CD4-positive, alpha-beta T cell (primary cell): ENCODE measurements at regions not wholly inside any gene's neighbourhood (a gene's known extent, or its start where the extent isn't known, plus 50 kb on each side); places are given as distances from the start of the nearest gene placed in this dataset.

Experiments used
- ATAC-seq: fragments of 200-7000 bp; cut with Tn5 transposase; one replicate; pipeline ENCODE4 v1.10.0; 2022; ENCODE audit warnings: mild to moderate bottlenecking; ENCODE audit not compliant: poor library complexity
- CTCF ChIA-PET: fragments of 350-600 bp; sonication (Branson Sonifier 250); formaldehyde crosslinking; loops from one replicate; lab custom pipeline; 2021; ENCODE audit warnings: antibody characterized with exemption, inconsistent platforms; lab: Charles Lee
- POLR2A ChIA-PET: fragments of 350-600 bp; sonication (Branson Sonifier 250); formaldehyde crosslinking; loops from one replicate; lab custom pipeline; 2021; ENCODE audit warnings: antibody characterized with exemption, inconsistent platforms; lab: Charles Lee
- DNase-seq, 14 experiments: peaks; one replicate each; pipeline ENCODE4 v3.0.0-alpha.2; 2013 to 2020; ENCODE audit warnings: mixed read lengths in 2 of 14
- H3K27ac ChIP-seq, 2 donors: one replicate each; pipeline versions ENCODE4 v1.5.1 to v1.7.0; 2013; ENCODE audit warnings: low read length in 2 of 2, low read depth in 1 of 2, mild to moderate bottlenecking in 1 of 2
- H3K27me3 ChIP-seq, 2 experiments: 1 replicate in 1 of 2; 2 replicates in 1 of 2; pipeline versions ENCODE4 v1.6.1 to v1.7.0; 2013; ENCODE audit warnings: low read length in 2 of 2, control low read depth in 1 of 2, mild to moderate bottlenecking in 1 of 2, moderate library complexity in 1 of 2; ENCODE audit not compliant: insufficient read depth in 2 of 2, control insufficient read depth in 1 of 2
- H3K36me3 ChIP-seq: one replicate; pipeline ENCODE4 v1.6.1; 2013; ENCODE audit warnings: low read length, control low read depth; ENCODE audit not compliant: insufficient read depth
- H3K4me1 ChIP-seq: one replicate; pipeline ENCODE4 v1.6.1; 2013; ENCODE audit warnings: low read length, control low read depth; ENCODE audit not compliant: insufficient read depth
- H3K4me3 ChIP-seq: one replicate; pipeline ENCODE4 v1.5.1; 2013; ENCODE audit warnings: mild to moderate bottlenecking, low read length, moderate library complexity
- H3K9me3 ChIP-seq, 2 experiments: 1 replicate in 1 of 2; 2 replicates in 1 of 2; pipeline versions ENCODE4 v1.6.1 to v1.7.0; 2013; ENCODE audit warnings: low read length in 2 of 2, mild to moderate bottlenecking in 2 of 2, control low read depth in 1 of 2, moderate library complexity in 1 of 2; ENCODE audit not compliant: control insufficient read depth in 1 of 2, insufficient read depth in 1 of 2
- H3K27ac Mint-ChIP-seq: one replicate; pipeline ENCODE4 v1.8.0; 2020; ENCODE audit warnings: mixed read lengths
- H3K27me3 Mint-ChIP-seq: one replicate; pipeline ENCODE4 v1.8.0; 2021; ENCODE audit warnings: mixed read lengths
- H3K36me3 Mint-ChIP-seq: one replicate; pipeline ENCODE4 v1.8.0; 2021; ENCODE audit warnings: low read depth, mixed read lengths
- H3K4me1 Mint-ChIP-seq: one replicate; pipeline ENCODE4 v1.8.0; 2021; ENCODE audit warnings: low read depth, mixed read lengths
- H3K4me3 Mint-ChIP-seq: one replicate; pipeline ENCODE4 v1.8.0; 2020; ENCODE audit warnings: mild to moderate bottlenecking, mixed read lengths
- H3K9me3 Mint-ChIP-seq: one replicate; pipeline ENCODE4 v1.8.0; 2020; ENCODE audit warnings: mixed read lengths
- intact Hi-C, 2 experiments: fragments of 100-400 bp; cut with DNase I in 1 of 2; cut with micrococcal nuclease in 1 of 2; formaldehyde crosslinking; loops; one replicate each; pipeline versions ENCODE4 v1.15.1 to v1.9.0; 2023 to 2025; cut with DNase I, micrococcal nuclease
- TF ChIP-seq, protein P1 (sequence below): fragments of 200-600 bp; IDR thresholded peaks from one replicate; pipeline ENCODE4 v1.8.0; 2022; ENCODE audit warnings: antibody characterized with exemption, mild to moderate bottlenecking

GRCh38 chr2:78768016-78768415, 257.5 kb upstream of the REG3G start:
- no peak for ATAC-seq
- H3K4me1 Mint-ChIP-seq, result no peaks in the 10 kb centered on the region
- ChIA-PET CTCF (no interaction called here), POLR2A (no interaction called here)
- intact Hi-C loops, result no loop called here
- Histone ChIP-seq H3K4me3 (no peak overlapping the region), H3K9me3 (no peaks in the 10 kb centered on the region), H3K27ac (no peak overlapping the region), H3K27me3 (no peaks in the 10 kb centered on the region), H3K36me3 (no peaks in the 10 kb centered on the region), H3K4me1 (no peaks in the 10 kb centered on the region)
- TF ChIP-seq, protein P1, sequence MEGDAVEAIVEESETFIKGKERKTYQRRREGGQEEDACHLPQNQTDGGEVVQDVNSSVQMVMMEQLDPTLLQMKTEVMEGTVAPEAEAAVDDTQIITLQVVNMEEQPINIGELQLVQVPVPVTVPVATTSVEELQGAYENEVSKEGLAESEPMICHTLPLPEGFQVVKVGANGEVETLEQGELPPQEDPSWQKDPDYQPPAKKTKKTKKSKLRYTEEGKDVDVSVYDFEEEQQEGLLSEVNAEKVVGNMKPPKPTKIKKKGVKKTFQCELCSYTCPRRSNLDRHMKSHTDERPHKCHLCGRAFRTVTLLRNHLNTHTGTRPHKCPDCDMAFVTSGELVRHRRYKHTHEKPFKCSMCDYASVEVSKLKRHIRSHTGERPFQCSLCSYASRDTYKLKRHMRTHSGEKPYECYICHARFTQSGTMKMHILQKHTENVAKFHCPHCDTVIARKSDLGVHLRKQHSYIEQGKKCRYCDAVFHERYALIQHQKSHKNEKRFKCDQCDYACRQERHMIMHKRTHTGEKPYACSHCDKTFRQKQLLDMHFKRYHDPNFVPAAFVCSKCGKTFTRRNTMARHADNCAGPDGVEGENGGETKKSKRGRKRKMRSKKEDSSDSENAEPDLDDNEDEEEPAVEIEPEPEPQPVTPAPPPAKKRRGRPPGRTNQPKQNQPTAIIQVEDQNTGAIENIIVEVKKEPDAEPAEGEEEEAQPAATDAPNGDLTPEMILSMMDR, result no peak
- no peak for DNase-seq
- no peak overlapping the region for H3K4me3 Mint-ChIP-seq
- H3K9me3 Mint-ChIP-seq, result peaks cover 4% of the 10 kb centered on the region
- H3K27ac Mint-ChIP-seq, result no peak overlapping the region
- no peaks in the 10 kb centered on the region for H3K36me3 Mint-ChIP-seq
- H3K27me3 Mint-ChIP-seq, result no peaks in the 10 kb centered on the region

- H3K27me3 Mint-ChIP-seq, result no peaks in the 10 kb centered on the region
- H3K9me3 ChIP-seq, result peaks cover 5 to 11% of the 10 kb centered on the region in 2 experiments
- H3K36me3 ChIP-seq, result no peaks in the 10 kb centered on the region
- peaks cover 18% of the 10 kb centered on the region for H3K9me3 Mint-ChIP-seq
- ATAC-seq, result no peak
- no peak overlapping the region for H3K4me3 ChIP-seq
- intact Hi-C loops, result no loop called here
- no peak overlapping the region for H3K27ac Mint-ChIP-seq
- H3K4me1 ChIP-seq, result no peaks in the 10 kb centered on the region
- POLR2A ChIA-PET, result no interaction called here
- no peak for DNase-seq
- H3K27me3 ChIP-seq, result no peaks in the 10 kb centered on the region
- H3K4me1 Mint-ChIP-seq, result no peaks in the 10 kb centered on the region
- TF ChIP-seq, protein P1, result no peak
- no peak overlapping the region for H3K27ac ChIP-seq
- no peaks in the 10 kb centered on the region for H3K36me3 Mint-ChIP-seq
- CTCF ChIA-PET, result no interaction called here
- no peak overlapping the region for H3K4me3 Mint-ChIP-seq
Observed at GRCh38 chr2:78775291-78775690, 250.2 kb upstream of the REG3G start.

DNA sequence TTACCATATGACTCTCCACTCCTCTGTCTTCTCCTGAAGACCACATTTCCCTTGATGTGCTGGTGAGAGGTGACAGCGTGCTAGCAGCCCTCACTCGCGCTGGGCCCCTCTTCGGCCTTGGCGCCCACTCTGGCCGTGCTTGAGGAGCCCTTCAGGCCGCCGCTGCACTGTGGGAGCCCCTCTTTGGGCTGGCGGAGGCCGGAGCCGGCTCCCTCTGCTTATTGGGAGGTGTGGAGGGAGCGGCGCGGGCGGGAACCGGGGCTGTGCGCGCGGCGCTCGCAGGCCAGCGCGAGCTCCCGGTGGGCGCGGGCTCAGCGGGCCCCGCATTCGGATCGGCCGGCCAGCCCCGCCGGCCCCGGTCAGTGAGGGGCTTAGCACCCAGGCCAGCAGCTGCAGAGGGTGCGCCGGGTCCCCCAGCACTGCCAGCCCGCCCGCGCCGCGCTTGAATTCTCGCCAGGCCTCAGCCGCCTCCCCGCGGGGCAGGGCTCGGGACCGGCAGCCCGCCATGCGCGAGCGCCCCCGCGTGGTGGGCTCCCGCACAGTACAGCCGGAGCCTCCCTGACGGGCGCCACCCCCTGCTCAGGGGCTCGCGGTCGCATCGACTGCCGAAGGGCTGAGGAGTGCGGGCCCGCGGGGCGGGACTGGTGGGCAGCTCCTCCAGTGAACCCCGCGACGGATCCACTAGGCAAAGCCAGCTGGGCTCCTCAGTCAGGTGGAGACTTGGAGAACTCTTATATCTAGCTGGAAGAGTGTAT, 246.6 kb upstream of the REG3G start:
- Mint-ChIP-seq H3K9me3 (peaks cover 15% of the 10 kb centered on the region), H3K4me1 (no peaks in the 10 kb centered on the region), H3K27me3 (no peaks in the 10 kb centered on the region), H3K4me3 (no peak overlapping the region), H3K36me3 (no peaks in the 10 kb centered on the region), H3K27ac (no peak overlapping the region)
- DNase-seq (peak in 1 of 14 experiments; percentile 7), ATAC-seq (no peak)
- POLR2A ChIA-PET, result no interaction called here
- no peaks in the 10 kb centered on the region for H3K36me3 ChIP-seq
- CTCF ChIA-PET, result no interaction called here
- H3K27me3 ChIP-seq, result no peaks in the 10 kb centered on the region
- no peak overlapping the region for H3K4me3 ChIP-seq
- H3K9me3 ChIP-seq, result peaks cover 5 to 17% of the 10 kb centered on the region in 2 experiments
- H3K27ac ChIP-seq, result no peak overlapping the region
- intact Hi-C loops, result no loop called here
- TF ChIP-seq, protein P1, result no peak
- H3K4me1 ChIP-seq, result no peaks in the 10 kb centered on the region
